Activated T-cell treated with anti-CD3 and anti-CD28 coated beads, Interleukin-2, amount 50 U/mL, for 1 hour (primary cell): ENCODE measurements at regions not wholly inside any gene's neighbourhood (a gene's known extent, or its start where the extent isn't known, plus 50 kb on each side); places are given as distances from the start of the nearest gene placed in this dataset.

Experiments used
- DNase-seq: peaks from one replicate; pipeline ENCODE4 v3.0.0-alpha.2; 2020

GRCh38 chr7:131000389-131000788, 266.4 kb upstream of the KLF14 start:
- no peak for DNase-seq

GRCh38 chr7:131000873-131001272, 266.9 kb upstream of the KLF14 start:
- no peak for DNase-seq

GRCh38 chr7:131002600-131002999, 268.6 kb upstream of the KLF14 start:
- no peak for DNase-seq

GRCh38 chr7:131003634-131004033, 269.6 kb upstream of the KLF14 start:
- no peak for DNase-seq

GRCh38 chr7:131004371-131004770, 270.4 kb upstream of the KLF14 start:
- no peak for DNase-seq

GRCh38 chr7:131007439-131008330, 273.7 kb upstream of the KLF14 start:
- DNase-seq: peak; percentile 41

- no peak for DNase-seq
Observed at GRCh38 chr7:131008840-131009711, 275.1 kb upstream of the KLF14 start.

- no peak for DNase-seq
Observed at GRCh38 chr7:131010029-131010716, 276.2 kb upstream of the KLF14 start.

GRCh38 chr7:131010717-131011431, 276.9 kb upstream of the KLF14 start:
- no peak for DNase-seq

- no peak for DNase-seq
Observed at GRCh38 chr7:131011432-131011742, 277.4 kb upstream of the KLF14 start.

- DNase-seq: no peak
Observed at GRCh38 chr7:131011976-131012375, 278.0 kb upstream of the KLF14 start.

GRCh38 chr7:131012477-131013031, 278.5 kb upstream of the KLF14 start:
- no peak for DNase-seq

- DNase-seq: no peak
Observed at GRCh38 chr7:131013716-131014115, 279.7 kb upstream of the KLF14 start.

GRCh38 chr7:131014906-131015656, 281.1 kb upstream of the KLF14 start:
- no peak for DNase-seq

GRCh38 chr7:131015657-131015958, 281.6 kb upstream of the KLF14 start:
- DNase-seq: no peak

GRCh38 chr7:131016230-131016629, 282.2 kb upstream of the KLF14 start:
- no peak for DNase-seq

GRCh38 chr7:131019351-131019750, 285.3 kb upstream of the KLF14 start:
- no peak for DNase-seq

- no peak for DNase-seq
Observed at GRCh38 chr7:131020759-131021261, 286.8 kb upstream of the KLF14 start.

GRCh38 chr7:131021460-131021859, 287.5 kb upstream of the KLF14 start:
- no peak for DNase-seq

- DNase-seq: no peak
Observed at GRCh38 chr7:131021902-131022301, 287.9 kb upstream of the KLF14 start.

GRCh38 chr7:131026297-131027000, 292.4 kb upstream of the KLF14 start:
- no peak for DNase-seq
